ENCODE measurements at regions not wholly inside any gene's neighbourhood (a gene's known extent, or its start where the extent isn't known, plus 50 kb on each side); places are given as distances from the start of the nearest gene placed in this dataset.

DNA sequence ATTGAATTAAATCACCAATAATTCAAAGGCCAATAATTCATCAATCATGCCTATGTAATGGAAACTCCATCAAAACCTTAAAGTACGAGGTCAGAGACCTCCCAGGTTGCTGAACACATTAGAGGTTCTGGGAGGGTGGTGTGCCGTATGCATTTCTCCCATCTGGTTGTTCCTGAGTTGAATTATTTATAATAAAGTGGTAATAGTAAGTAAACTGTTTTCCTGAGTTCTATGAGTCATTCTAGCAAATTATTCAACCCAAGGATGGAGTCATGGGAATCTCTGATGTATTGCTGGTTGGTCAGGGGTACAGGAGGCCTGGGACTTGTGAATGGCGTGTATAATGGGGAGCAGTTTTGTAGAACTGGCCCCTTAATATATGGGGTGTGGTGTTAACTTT is 191.7 kb downstream of the CARTPT start:
- no peak overlapping the region for H3K27ac ChIP-seq (ENCODE audit: low read length)
- H3K4me1 Mint-ChIP-seq, result no peaks in the 10 kb centered on the region
- H3K9me3 ChIP-seq (ENCODE audit: control insufficient read depth, insufficient read depth, low read length), result no peaks in the 10 kb centered on the region
- H3K4me1 ChIP-seq (ENCODE audit: control insufficient read depth, insufficient read depth, low read length), result no peaks in the 10 kb centered on the region
- no peak overlapping the region for H3K27ac Mint-ChIP-seq
- no peak overlapping the region for H3K4me3 ChIP-seq (ENCODE audit: low read length)
- WGBS (ENCODE audit: insufficient coverage), result 64% methylated on average over 2 of the region's 3 CpGs
- DNase-seq (no peak), ATAC-seq (no peak)
- TF ChIP-seq, protein P1, sequence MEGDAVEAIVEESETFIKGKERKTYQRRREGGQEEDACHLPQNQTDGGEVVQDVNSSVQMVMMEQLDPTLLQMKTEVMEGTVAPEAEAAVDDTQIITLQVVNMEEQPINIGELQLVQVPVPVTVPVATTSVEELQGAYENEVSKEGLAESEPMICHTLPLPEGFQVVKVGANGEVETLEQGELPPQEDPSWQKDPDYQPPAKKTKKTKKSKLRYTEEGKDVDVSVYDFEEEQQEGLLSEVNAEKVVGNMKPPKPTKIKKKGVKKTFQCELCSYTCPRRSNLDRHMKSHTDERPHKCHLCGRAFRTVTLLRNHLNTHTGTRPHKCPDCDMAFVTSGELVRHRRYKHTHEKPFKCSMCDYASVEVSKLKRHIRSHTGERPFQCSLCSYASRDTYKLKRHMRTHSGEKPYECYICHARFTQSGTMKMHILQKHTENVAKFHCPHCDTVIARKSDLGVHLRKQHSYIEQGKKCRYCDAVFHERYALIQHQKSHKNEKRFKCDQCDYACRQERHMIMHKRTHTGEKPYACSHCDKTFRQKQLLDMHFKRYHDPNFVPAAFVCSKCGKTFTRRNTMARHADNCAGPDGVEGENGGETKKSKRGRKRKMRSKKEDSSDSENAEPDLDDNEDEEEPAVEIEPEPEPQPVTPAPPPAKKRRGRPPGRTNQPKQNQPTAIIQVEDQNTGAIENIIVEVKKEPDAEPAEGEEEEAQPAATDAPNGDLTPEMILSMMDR (IDR thresholded peaks at IDR 0.05), result no peak
- no peaks in the 10 kb centered on the region for H3K9me3 Mint-ChIP-seq
- no peaks in the 10 kb centered on the region for H3K27me3 ChIP-seq (ENCODE audit: control insufficient read depth, insufficient read depth, low read length)
- peaks cover 0 to 2% of the 10 kb centered on the region in 2 donors for H3K27me3 Mint-ChIP-seq (ENCODE audit: low read depth in 2 of 2)
- no peaks in the 10 kb centered on the region for H3K36me3 Mint-ChIP-seq
- no peak overlapping the region for H3K4me3 Mint-ChIP-seq
- no peaks in the 10 kb centered on the region for H3K36me3 ChIP-seq (ENCODE audit: control insufficient read depth, insufficient read depth, low read length)
- intact Hi-C loops (cut with micrococcal nuclease), result no loop called here

- peaks cover 3% of the 10 kb centered on the region for H3K9me3 ChIP-seq (ENCODE audit: control insufficient read depth, insufficient read depth, low read length)
- no peaks in the 10 kb centered on the region for H3K27me3 ChIP-seq (ENCODE audit: control insufficient read depth, insufficient read depth, low read length)
- Mint-ChIP-seq H3K36me3 (no peaks in the 10 kb centered on the region), H3K4me3 (no peak overlapping the region), H3K4me1 (no peaks in the 10 kb centered on the region), H3K27me3 (ENCODE audit: low read depth in 2 of 2) (peaks cover 0 to 4% of the 10 kb centered on the region in 2 donors), H3K27ac (no peak overlapping the region), H3K9me3 (no peaks in the 10 kb centered on the region)
- no peaks in the 10 kb centered on the region for H3K4me1 ChIP-seq (ENCODE audit: control insufficient read depth, insufficient read depth, low read length)
- TF ChIP-seq, protein P1 (IDR thresholded peaks at IDR 0.05), result no peak
- H3K4me3 ChIP-seq (ENCODE audit: low read length), result no peak overlapping the region
- H3K36me3 ChIP-seq (ENCODE audit: control insufficient read depth, insufficient read depth, low read length), result no peaks in the 10 kb centered on the region
- WGBS (ENCODE audit: insufficient coverage), result no CpG with 5 or more reads among the region's 1 CpG
- no peak overlapping the region for H3K27ac ChIP-seq (ENCODE audit: low read length)
- intact Hi-C loops (cut with micrococcal nuclease), result no loop called here
- ATAC-seq (no peak), DNase-seq (no peak)
These were observed 192.9 kb downstream of the CARTPT start for GRCh38 chr5:71912021-71912420.

DNA sequence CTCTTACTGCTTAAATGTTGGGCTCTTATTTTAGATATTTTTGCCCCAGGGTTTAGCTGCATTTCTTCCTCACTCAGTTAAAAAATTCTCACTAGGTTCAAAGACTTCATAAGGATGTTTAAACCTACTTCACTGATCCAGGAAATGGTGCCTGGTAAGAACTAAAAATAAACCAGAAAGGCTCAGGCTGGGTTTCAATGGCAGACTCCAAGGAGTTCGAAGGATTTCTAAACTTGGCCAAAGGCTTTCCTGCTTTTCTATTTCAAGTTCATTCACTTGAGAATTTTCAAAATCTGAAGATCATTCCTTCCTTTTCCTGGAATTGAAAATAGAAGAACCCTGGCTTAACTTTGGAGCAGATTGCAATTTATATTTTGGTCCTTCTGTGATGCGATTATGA is 193.0 kb upstream of the MAP1B start:
- TF ChIP-seq, protein P1 (IDR thresholded peaks at IDR 0.05), result no peak
- Mint-ChIP-seq H3K4me3 (no peak overlapping the region), H3K36me3 (no peaks in the 10 kb centered on the region), H3K4me1 (no peaks in the 10 kb centered on the region), H3K27me3 (ENCODE audit: low read depth in 2 of 2) (peaks cover 2 to 7% of the 10 kb centered on the region in 2 donors), H3K9me3 (peaks cover 0 to 8% of the 10 kb centered on the region in 2 donors), H3K27ac (no peak overlapping the region)
- no peak overlapping the region for H3K4me3 ChIP-seq (ENCODE audit: low read length)
- peaks cover 3% of the 10 kb centered on the region for H3K9me3 ChIP-seq (ENCODE audit: control insufficient read depth, insufficient read depth, low read length)
- intact Hi-C loops (cut with micrococcal nuclease), result no loop called here
- no peaks in the 10 kb centered on the region for H3K27me3 ChIP-seq (ENCODE audit: control insufficient read depth, insufficient read depth, low read length)
- WGBS (ENCODE audit: insufficient coverage), result 67% methylated on average over 1 of the region's 2 CpGs
- ATAC-seq (no peak), DNase-seq (no peak)
- no peak overlapping the region for H3K27ac ChIP-seq (ENCODE audit: low read length)
- no peaks in the 10 kb centered on the region for H3K4me1 ChIP-seq (ENCODE audit: control insufficient read depth, insufficient read depth, low read length)
- H3K36me3 ChIP-seq (ENCODE audit: control insufficient read depth, insufficient read depth, low read length), result no peaks in the 10 kb centered on the region

GRCh38 chr5:71922584-71923106 is 184.6 kb upstream of the MAP1B start:
- H3K9me3 Mint-ChIP-seq, result peaks cover 0 to 8% of the 10 kb centered on the region in 2 donors
- intact Hi-C loops (cut with micrococcal nuclease), result no loop called here
- no peaks in the 10 kb centered on the region for H3K36me3 Mint-ChIP-seq
- no peak for DNase-seq
- no peak overlapping the region for H3K4me3 Mint-ChIP-seq
- H3K27me3 Mint-ChIP-seq (ENCODE audit: low read depth in 2 of 2), result peaks cover 7 to 10% of the 10 kb centered on the region in 2 donors
- no peak overlapping the region for H3K27ac ChIP-seq (ENCODE audit: low read length)
- ATAC-seq, result no peak
- TF ChIP-seq, protein P1 (IDR thresholded peaks at IDR 0.05), result no peak
- no peaks in the 10 kb centered on the region for H3K4me1 ChIP-seq (ENCODE audit: control insufficient read depth, insufficient read depth, low read length)
- H3K27ac Mint-ChIP-seq, result no peak overlapping the region
- H3K36me3 ChIP-seq (ENCODE audit: control insufficient read depth, insufficient read depth, low read length), result no peaks in the 10 kb centered on the region
- H3K27me3 ChIP-seq (ENCODE audit: control insufficient read depth, insufficient read depth, low read length), result peaks cover 2% of the 10 kb centered on the region
- peaks cover 4% of the 10 kb centered on the region for H3K9me3 ChIP-seq (ENCODE audit: control insufficient read depth, insufficient read depth, low read length)
- no peak overlapping the region for H3K4me3 ChIP-seq (ENCODE audit: low read length)
- no peaks in the 10 kb centered on the region for H3K4me1 Mint-ChIP-seq
